A549 (cell line): ENCODE measurements at regions not wholly inside any gene's neighbourhood (a gene's known extent, or its start where the extent isn't known, plus 50 kb on each side); places are given as distances from the start of the nearest gene placed in this dataset.

Source experiments
- ATOH8 ChIP-seq: fragments of 250-450 bp; sonication (Bioruptor Pico); IDR thresholded peaks from 2 replicates; pipeline ENCODE4 v1.5.0; 2020; ENCODE audit warnings: low read depth, mild to moderate bottlenecking, moderate library complexity
- BHLHE40 ChIP-seq: IDR thresholded peaks from 2 replicates; pipeline ENCODE4 v1.6.1; 2012; ENCODE audit warnings: low read depth, low read length, inconsistent platforms
- ESRRA ChIP-seq: fragments of 150-350 bp; IDR thresholded peaks from 2 replicates; pipeline ENCODE4 v1.6.1; 2014; ENCODE audit warnings: mild to moderate bottlenecking, low read length, borderline replicate concordance
- HDAC2 ChIP-seq: fragments of 200-600 bp; sonication (generic); IDR thresholded peaks from 2 replicates; pipeline ENCODE4 v1.6.1; 2016
- JUN ChIP-seq, 2 experiments: fragments of >200 bp; sonication (Bioruptor Twin); formaldehyde crosslinking; IDR thresholded peaks; 2 replicates in 1 of 2; 3 replicates in 1 of 2; pipeline ENCODE4 v1.6.1; 2016 to 2017
- MYC ChIP-seq: IDR thresholded peaks from 2 replicates; pipeline ENCODE4 v1.6.1; 2012; ENCODE audit warnings: mild to moderate bottlenecking, inconsistent platforms, low read length, improper control_type of control experiment, borderline replicate concordance
- POLR2A ChIP-seq: IDR thresholded peaks from 2 replicates; pipeline ENCODE4 v1.6.1; 2012; ENCODE audit warnings: mild to moderate bottlenecking, low read length
- RAD21 ChIP-seq, 2 experiments: fragments of >200 bp in 1 of 2; sonication (Bioruptor Twin) in 1 of 2; formaldehyde crosslinking in 1 of 2; IDR thresholded peaks in 1 of 2; conservative IDR thresholded peaks in 1 of 2; 2 replicates in 1 of 2; 3 replicates in 1 of 2; pipeline ENCODE4 v1.6.1; 2012 to 2018; ENCODE audit warnings: inconsistent platforms in 1 of 2
- REST ChIP-seq: fragments of 200-600 bp; sonication (generic); IDR thresholded peaks from 2 replicates; pipeline ENCODE4 v1.6.1; 2016; ENCODE audit warnings: antibody characterized with exemption, mild to moderate bottlenecking, moderate library complexity
- ZFP36 ChIP-seq: fragments of 450-650 bp; IDR thresholded peaks from 2 replicates; pipeline ENCODE4 v1.6.1; 2014; ENCODE audit warnings: borderline replicate concordance; ENCODE audit not compliant: partially characterized antibody
- TF ChIP-seq, protein P1 (sequence below): fragments of >200 bp; sonication (Bioruptor Twin); formaldehyde crosslinking; IDR thresholded peaks from 3 replicates; pipeline ENCODE4 v1.5.1; 2016
- TF ChIP-seq, protein P2 (sequence below): fragments of >200 bp; sonication (Bioruptor Twin); formaldehyde crosslinking; IDR thresholded peaks from 3 replicates; pipeline ENCODE4 v1.6.1; 2016

DNA sequence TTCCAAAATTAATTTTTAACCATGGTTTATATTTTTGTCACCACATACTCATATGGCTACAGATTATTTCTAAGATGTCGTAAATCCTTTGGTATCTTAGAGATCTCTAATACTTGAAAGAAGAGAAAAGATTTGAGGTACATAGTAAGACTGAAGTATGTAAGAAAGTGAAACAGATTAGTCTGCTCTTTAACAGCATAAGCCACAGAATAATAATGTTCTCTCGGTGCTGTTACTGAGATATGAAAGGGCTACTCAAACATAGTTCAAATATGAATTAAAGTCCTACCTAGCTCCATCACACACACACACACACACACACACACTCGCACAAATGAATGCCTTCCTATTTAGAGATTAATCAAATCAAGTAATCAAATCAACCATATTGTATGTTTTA lies 274.1 kb upstream of the PCDH18 start:
- TF ChIP-seq MYC (no peak), POLR2A (no peak), ZFP36 (no peak), JUN (IDR thresholded peaks at IDR 0.05) (no peak), BHLHE40 (no peak), REST (no peak), ATOH8 (CRISPR knock-in tag) (no peak), RAD21 (conservative IDR thresholded peaks at IDR 0.05 in 1 of 2, IDR thresholded peaks at IDR 0.05 in 1 of 2) (no peak), ESRRA (no peak), HDAC2 (no peak)
- TF ChIP-seq, protein P1, sequence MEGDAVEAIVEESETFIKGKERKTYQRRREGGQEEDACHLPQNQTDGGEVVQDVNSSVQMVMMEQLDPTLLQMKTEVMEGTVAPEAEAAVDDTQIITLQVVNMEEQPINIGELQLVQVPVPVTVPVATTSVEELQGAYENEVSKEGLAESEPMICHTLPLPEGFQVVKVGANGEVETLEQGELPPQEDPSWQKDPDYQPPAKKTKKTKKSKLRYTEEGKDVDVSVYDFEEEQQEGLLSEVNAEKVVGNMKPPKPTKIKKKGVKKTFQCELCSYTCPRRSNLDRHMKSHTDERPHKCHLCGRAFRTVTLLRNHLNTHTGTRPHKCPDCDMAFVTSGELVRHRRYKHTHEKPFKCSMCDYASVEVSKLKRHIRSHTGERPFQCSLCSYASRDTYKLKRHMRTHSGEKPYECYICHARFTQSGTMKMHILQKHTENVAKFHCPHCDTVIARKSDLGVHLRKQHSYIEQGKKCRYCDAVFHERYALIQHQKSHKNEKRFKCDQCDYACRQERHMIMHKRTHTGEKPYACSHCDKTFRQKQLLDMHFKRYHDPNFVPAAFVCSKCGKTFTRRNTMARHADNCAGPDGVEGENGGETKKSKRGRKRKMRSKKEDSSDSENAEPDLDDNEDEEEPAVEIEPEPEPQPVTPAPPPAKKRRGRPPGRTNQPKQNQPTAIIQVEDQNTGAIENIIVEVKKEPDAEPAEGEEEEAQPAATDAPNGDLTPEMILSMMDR, result no peak
- TF ChIP-seq, protein P2, sequence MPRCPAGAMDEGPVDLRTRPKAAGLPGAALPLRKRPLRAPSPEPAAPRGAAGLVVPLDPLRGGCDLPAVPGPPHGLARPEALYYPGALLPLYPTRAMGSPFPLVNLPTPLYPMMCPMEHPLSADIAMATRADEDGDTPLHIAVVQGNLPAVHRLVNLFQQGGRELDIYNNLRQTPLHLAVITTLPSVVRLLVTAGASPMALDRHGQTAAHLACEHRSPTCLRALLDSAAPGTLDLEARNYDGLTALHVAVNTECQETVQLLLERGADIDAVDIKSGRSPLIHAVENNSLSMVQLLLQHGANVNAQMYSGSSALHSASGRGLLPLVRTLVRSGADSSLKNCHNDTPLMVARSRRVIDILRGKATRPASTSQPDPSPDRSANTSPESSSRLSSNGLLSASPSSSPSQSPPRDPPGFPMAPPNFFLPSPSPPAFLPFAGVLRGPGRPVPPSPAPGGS, result no peak
